Liver (tissue), 3 donors: ENCODE measurements at regions not wholly inside any gene's neighbourhood (a gene's known extent, or its start where the extent isn't known, plus 50 kb on each side); places are given as distances from the start of the nearest gene placed in this dataset.

Experiments
- CTCF ChIP-seq: fragments of 150-350 bp; IDR thresholded peaks from 2 replicates; pipeline ENCODE4 v1.5.1; 2017; ENCODE audit warnings: improper control_type of control experiment, low read depth, low read length; ENCODE audit not compliant: missing input control
- EGR1 ChIP-seq, 2 donors: IDR thresholded peaks; 2 replicates each; pipeline ENCODE4 v1.6.1; 2016 to 2018; ENCODE audit warnings: antibody characterized with exemption in 2 of 2, low read depth in 2 of 2
- GABPA ChIP-seq, 2 donors: IDR thresholded peaks in 1 of 2; conservative IDR thresholded peaks in 1 of 2; 2 replicates each; pipeline ENCODE4 v1.6.1; 2016; ENCODE audit warnings: antibody characterized with exemption in 2 of 2, mild to moderate bottlenecking in 1 of 2, moderate library complexity in 1 of 2
- HNF4G ChIP-seq: IDR thresholded peaks from 2 replicates; pipeline ENCODE4 v1.6.1; 2016; ENCODE audit warnings: antibody characterized with exemption
- JUND ChIP-seq, 2 donors: IDR thresholded peaks; 2 replicates each; pipeline ENCODE4 v1.6.1; 2016; ENCODE audit warnings: antibody characterized with exemption in 2 of 2
- MAX ChIP-seq: IDR thresholded peaks from 2 replicates; pipeline ENCODE4 v1.6.1; 2016; ENCODE audit warnings: antibody characterized with exemption
- RAD21 ChIP-seq, 2 donors: IDR thresholded peaks; 2 replicates each; pipeline ENCODE4 v1.6.1; 2016; ENCODE audit warnings: antibody characterized with exemption in 2 of 2, mild to moderate bottlenecking in 2 of 2
- REST ChIP-seq: IDR thresholded peaks from 2 replicates; pipeline ENCODE4 v1.6.1; 2016; ENCODE audit warnings: antibody characterized with exemption, mild to moderate bottlenecking
- SP1 ChIP-seq: IDR thresholded peaks from 2 replicates; pipeline ENCODE4 v1.6.1; 2018; ENCODE audit warnings: antibody characterized with exemption, mild to moderate bottlenecking
- YY1 ChIP-seq: IDR thresholded peaks from 2 replicates; pipeline ENCODE4 v1.6.1; 2016; ENCODE audit warnings: antibody characterized with exemption, mild to moderate bottlenecking
- TF ChIP-seq, protein P1 (sequence below): IDR thresholded peaks from 2 replicates; pipeline ENCODE4 v1.6.1; 2016; ENCODE audit warnings: antibody characterized with exemption
- donor health status: healthy.
- donor health status: healthy.

DNA sequence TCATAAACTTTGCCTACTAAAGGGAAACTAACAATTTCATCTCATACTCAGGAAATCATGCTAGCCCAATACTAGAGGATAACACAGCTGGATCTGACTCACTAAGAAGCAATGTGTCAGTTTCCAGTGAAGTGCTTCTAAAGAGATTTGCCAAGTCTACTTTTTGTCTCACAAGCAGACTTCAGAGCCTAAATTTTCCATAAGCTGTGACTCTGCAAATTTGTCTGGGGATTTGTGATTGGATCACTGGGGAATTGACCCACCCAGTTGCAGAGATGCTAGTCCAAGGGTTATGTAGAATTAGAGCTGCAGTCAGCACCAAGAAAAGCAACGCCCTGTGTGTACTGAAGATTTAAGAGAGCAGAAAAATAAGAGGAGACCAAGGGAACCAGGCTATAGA is 647.1 kb downstream of the NTRK3 start:
- TF ChIP-seq CTCF = no peak
- TF ChIP-seq HNF4G = no peak
- TF ChIP-seq REST = no peak
- TF ChIP-seq YY1 = no peak
- no peak for TF ChIP-seq MAX
- TF ChIP-seq JUND (IDR thresholded peaks at IDR 0.05) = no peak
- no peak for TF ChIP-seq GABPA (IDR thresholded peaks at IDR 0.05 in 1 of 2, conservative IDR thresholded peaks at IDR 0.05 in 1 of 2)
- no peak for TF ChIP-seq RAD21 (IDR thresholded peaks at IDR 0.05)
- no peak for TF ChIP-seq EGR1 (IDR thresholded peaks at IDR 0.05; ENCODE audit: low read depth in 2 of 2)
- TF ChIP-seq, protein P1, sequence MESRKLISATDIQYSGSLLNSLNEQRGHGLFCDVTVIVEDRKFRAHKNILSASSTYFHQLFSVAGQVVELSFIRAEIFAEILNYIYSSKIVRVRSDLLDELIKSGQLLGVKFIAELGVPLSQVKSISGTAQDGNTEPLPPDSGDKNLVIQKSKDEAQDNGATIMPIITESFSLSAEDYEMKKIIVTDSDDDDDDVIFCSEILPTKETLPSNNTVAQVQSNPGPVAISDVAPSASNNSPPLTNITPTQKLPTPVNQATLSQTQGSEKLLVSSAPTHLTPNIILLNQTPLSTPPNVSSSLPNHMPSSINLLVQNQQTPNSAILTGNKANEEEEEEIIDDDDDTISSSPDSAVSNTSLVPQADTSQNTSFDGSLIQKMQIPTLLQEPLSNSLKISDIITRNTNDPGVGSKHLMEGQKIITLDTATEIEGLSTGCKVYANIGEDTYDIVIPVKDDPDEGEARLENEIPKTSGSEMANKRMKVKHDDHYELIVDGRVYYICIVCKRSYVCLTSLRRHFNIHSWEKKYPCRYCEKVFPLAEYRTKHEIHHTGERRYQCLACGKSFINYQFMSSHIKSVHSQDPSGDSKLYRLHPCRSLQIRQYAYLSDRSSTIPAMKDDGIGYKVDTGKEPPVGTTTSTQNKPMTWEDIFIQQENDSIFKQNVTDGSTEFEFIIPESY = no peak
- peak; percentile 25 for TF ChIP-seq SP1
